Testis (tissue), 2 donors: ENCODE measurements at regions not wholly inside any gene's neighbourhood (a gene's known extent, or its start where the extent isn't known, plus 50 kb on each side); places are given as distances from the start of the nearest gene placed in this dataset.

Source experiments
- DNase-seq: peaks from one replicate; pipeline ENCODE4 v3.0.0-alpha.2; 2019
- H3K27ac ChIP-seq, 2 donors: fragments of 200-600 bp; sonication (generic); one replicate each; pipeline ENCODE4 v1.5.1; 2019
- H3K27me3 ChIP-seq: fragments of 200-600 bp; sonication (generic); one replicate; pipeline ENCODE4 v1.5.1; 2019
- H3K36me3 ChIP-seq: fragments of 200-600 bp; sonication (generic); one replicate; pipeline ENCODE4 v1.5.1; 2017; ENCODE audit warnings: low read depth; ENCODE audit errors: missing control alignments
- H3K4me1 ChIP-seq: fragments of 200-600 bp; sonication (generic); one replicate; pipeline ENCODE4 v1.5.1; 2019
- H3K4me3 ChIP-seq, 2 donors: fragments of 200-600 bp; sonication (generic); one replicate each; pipeline ENCODE4 v1.5.1; 2017 to 2019
- H3K9me3 ChIP-seq: fragments of 200-600 bp; sonication (generic); one replicate; pipeline ENCODE4 v1.5.1; 2017
- POLR2A ChIP-seq: fragments of 450-650 bp; IDR thresholded peaks from one replicate; pipeline ENCODE4 v1.6.1; 2017; ENCODE audit warnings: antibody characterized with exemption, mild to moderate bottlenecking, moderate library complexity
- WGBS, 2 donors: methylation state at CpG; one replicate each; pipeline ENCODE4 v1.1.5; 2018; 5-methylcytosine and 5-hydroxymethylcytosine counted together
- intact Hi-C: fragments of 100-400 bp; cut with DNase I; formaldehyde crosslinking; loops from one replicate; pipeline ENCODE4 v1.15.1; 2023; ENCODE audit warnings: low total_unique reads
- TF ChIP-seq, protein P1 (sequence below), 3 experiments: fragments of 450-650 bp in 2 of 3; fragments of 200-600 bp in 1 of 3; sonication (generic) in 1 of 3; IDR thresholded peaks; one replicate each; pipeline ENCODE4 v1.5.1; 2016 to 2019; ENCODE audit warnings: antibody characterized with exemption in 3 of 3, mild to moderate bottlenecking in 2 of 3, moderate library complexity in 1 of 3

DNA sequence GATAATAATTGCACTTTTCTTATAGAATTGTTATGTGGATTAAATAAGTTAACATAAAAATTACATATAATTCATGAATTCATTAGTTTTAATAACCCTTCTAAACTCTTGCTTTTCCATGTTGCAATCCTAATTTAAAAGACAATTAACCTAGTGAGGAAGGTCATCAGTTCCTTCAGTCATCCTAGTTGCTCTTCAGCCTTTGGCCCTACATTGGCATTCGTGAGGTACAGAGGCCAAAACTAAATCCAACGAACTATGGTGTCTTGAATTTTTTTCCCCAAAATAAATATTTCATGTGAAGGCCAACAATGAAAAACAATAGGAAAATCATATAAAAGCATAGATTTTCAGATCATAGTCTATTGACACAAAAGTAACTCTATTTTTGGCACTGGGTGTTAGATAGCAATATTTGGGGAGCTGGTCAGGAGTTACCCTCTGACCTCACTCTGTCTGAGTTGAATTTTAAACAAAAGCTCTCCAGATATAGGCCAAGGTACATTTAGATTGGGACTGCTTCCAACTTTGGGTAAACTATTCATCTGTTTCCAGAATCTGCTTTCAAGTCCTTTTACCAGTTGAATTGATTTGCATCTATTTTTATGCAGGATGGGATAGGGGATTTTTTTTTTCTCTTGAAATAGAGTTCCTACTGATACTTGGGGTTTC, 104.5 kb downstream of the SEM1 start:
- no peaks in the 10 kb centered on the region for H3K9me3 ChIP-seq
- DNase-seq: no peak
- no peak overlapping the region for H3K27ac ChIP-seq
- no peaks in the 10 kb centered on the region for H3K36me3 ChIP-seq
- H3K4me1 ChIP-seq: no peaks in the 10 kb centered on the region
- WGBS, 2 donors: 87 to 92% methylated on average over 2 of the region's 2 CpGs
- H3K4me3 ChIP-seq: no peak overlapping the region
- no peaks in the 10 kb centered on the region for H3K27me3 ChIP-seq
- TF ChIP-seq, protein P1, sequence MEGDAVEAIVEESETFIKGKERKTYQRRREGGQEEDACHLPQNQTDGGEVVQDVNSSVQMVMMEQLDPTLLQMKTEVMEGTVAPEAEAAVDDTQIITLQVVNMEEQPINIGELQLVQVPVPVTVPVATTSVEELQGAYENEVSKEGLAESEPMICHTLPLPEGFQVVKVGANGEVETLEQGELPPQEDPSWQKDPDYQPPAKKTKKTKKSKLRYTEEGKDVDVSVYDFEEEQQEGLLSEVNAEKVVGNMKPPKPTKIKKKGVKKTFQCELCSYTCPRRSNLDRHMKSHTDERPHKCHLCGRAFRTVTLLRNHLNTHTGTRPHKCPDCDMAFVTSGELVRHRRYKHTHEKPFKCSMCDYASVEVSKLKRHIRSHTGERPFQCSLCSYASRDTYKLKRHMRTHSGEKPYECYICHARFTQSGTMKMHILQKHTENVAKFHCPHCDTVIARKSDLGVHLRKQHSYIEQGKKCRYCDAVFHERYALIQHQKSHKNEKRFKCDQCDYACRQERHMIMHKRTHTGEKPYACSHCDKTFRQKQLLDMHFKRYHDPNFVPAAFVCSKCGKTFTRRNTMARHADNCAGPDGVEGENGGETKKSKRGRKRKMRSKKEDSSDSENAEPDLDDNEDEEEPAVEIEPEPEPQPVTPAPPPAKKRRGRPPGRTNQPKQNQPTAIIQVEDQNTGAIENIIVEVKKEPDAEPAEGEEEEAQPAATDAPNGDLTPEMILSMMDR (IDR thresholded peaks at IDR 0.05): no peak
- no peak for TF ChIP-seq POLR2A
- intact Hi-C loops: no loop called here

DNA sequence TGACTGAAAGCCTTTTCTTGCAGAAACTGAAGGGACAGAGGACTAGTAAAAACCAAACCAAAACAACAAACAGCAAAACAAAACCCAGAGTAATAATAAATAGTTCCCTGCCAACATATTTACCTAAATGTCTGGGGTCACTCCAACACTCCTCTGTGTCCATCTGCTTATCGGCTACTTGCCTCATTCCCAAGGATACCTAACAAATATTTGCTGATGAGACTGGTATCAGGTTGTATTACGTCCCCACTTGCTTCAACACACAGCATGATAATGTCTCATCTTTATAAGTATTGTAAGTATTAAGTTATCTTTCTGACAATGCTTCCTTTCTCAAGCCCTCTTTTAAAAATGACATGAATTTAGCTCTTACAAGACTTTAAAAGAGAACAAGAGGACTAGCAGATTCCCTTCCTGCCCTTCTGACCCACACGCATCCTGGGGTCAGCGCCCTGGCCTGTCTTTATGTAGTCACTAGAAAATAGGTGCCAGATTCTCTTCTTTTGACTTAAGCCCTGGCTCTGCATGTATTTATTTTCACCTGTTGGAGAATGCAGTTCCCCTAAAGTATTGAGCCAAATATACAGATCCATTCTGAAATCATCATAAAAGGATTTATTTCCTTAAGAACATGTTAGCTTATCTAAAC, 110.2 kb downstream of the SEM1 start:
- no peak overlapping the region for H3K4me3 ChIP-seq
- DNase-seq: no peak
- no peaks in the 10 kb centered on the region for H3K9me3 ChIP-seq
- H3K4me1 ChIP-seq: no peaks in the 10 kb centered on the region
- no peaks in the 10 kb centered on the region for H3K36me3 ChIP-seq
- WGBS, 2 donors: 63 to 86% methylated on average over 4 of the region's 4 CpGs
- no peak for TF ChIP-seq POLR2A
- TF ChIP-seq, protein P1 (IDR thresholded peaks at IDR 0.05): no peak
- intact Hi-C loops: no loop called here
- H3K27ac ChIP-seq: no peak overlapping the region
- no peaks in the 10 kb centered on the region for H3K27me3 ChIP-seq

DNA sequence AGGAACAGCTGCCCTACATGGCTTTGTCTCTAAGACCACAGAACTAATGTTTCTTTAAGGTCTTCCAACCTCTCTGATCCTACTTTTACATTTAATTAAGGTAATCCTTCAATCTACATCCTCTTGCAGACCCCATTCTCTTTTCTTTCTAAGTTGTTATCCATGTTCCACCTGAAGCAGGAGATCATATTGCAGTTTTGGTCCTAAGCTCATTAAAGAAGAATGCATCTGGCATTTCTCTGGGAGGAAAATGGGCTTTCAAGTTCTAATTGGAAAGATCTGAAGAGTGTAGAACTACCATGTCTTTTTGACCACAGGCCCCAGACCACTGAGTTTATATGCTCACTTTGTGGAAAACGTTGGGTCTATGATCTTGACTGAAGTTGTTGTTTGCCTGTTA, 111.2 kb downstream of the SEM1 start:
- H3K9me3 ChIP-seq: no peaks in the 10 kb centered on the region
- TF ChIP-seq POLR2A: no peak
- TF ChIP-seq, protein P1 (IDR thresholded peaks at IDR 0.05): no peak
- no peaks in the 10 kb centered on the region for H3K4me1 ChIP-seq
- DNase-seq: no peak
- H3K27ac ChIP-seq: no peak overlapping the region
- H3K27me3 ChIP-seq: no peaks in the 10 kb centered on the region
- WGBS, 2 donors: 77 to 78% methylated on average over 1 of the region's 1 CpG
- no peaks in the 10 kb centered on the region for H3K36me3 ChIP-seq
- intact Hi-C loops: no loop called here
- no peak overlapping the region for H3K4me3 ChIP-seq

DNA sequence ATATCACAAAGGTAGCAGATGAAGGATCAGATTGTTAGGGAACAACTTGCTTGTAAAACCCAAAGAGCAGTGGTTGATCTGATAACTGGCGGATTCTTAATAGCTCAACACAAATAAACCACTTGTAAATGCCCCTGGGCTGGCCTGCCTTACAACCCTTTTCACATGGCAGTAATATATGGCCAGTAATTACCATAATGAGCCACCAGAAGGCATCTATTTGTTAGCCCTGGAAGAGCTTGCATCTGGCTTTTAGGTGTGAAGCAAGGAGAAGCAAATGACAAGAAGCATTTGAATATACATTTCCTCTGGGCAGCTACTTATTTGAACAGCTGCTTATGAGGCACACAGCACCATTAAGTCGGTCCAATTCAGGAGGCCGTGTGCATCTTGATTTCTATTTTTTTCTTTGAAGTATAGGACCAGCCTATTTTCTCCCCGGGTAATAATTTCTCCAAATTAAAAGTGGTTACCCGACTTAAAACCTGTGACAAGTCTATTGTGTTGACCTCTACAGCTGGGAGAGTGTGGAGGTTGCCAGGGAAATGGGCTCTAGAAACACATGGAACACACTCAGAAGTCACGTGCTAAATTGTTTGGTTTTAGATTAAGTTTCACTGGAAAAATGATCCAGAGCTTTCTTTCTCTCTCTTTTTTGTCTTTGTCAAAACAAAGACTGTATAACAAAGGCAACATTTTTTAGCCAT, 113.4 kb downstream of the SEM1 start:
- Histone ChIP-seq H3K36me3 (no peaks in the 10 kb centered on the region), H3K9me3 (no peaks in the 10 kb centered on the region), H3K27me3 (no peaks in the 10 kb centered on the region), H3K27ac (no peak overlapping the region), H3K4me1 (no peaks in the 10 kb centered on the region), H3K4me3 (no peak overlapping the region)
- intact Hi-C loops: no loop called here
- TF ChIP-seq, protein P1 (IDR thresholded peaks at IDR 0.05): peak in 1 of 3 experiments; percentile 12
- TF ChIP-seq POLR2A: no peak
- WGBS, 2 donors: 37 to 41% methylated on average over 6 of the region's 6 CpGs
- DNase-seq: no peak
